ENCODE measurements at regions not wholly inside any gene's neighbourhood (a gene's known extent, or its start where the extent isn't known, plus 50 kb on each side); places are given as distances from the start of the nearest gene placed in this dataset.

DNA sequence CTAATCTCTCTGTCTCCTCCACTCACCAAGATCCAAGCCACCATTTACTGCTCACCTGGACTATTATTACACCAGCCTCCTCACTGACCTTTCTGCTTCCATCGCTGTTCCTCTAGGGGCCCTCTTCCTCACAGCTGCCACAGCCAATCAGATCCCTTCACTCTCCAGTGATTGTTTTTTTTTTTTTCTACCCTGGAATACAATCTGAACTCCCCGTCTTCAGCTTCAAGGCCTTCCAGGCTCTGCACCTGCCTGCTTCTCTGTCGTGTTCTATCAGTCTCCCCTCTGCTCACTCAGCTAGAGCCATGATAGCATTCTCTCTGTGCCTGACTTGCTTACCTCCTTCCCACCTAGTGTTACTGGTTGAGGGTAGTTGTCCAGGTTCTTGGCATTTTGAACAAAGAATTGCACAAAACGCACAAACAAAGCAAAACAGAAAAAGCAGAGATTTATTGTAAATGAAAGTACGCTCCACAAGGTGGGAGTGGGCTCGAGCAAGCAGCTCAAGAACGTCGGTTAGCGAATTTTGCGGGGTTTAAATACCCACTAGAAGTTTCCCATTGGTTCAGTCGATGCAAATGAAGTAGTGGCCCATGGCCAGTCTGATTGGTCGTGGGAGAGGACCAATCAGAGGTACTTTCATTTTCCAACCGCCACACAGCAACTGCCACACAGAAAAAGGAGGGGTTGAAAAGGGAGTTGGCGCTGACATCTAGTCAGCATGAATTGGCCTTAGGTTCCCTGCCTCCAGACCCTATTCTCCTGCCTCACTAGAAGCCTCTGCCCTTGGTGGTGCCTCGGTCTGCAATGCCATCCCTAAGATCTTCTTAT lies 188.9 kb downstream of the TLE3 start:
- H3K4me1 Mint-ChIP-seq: no peaks in the 10 kb centered on the region
- no peaks in the 10 kb centered on the region for H3K9me3 ChIP-seq (ENCODE audit: control insufficient read depth, insufficient read depth, low read length)
- no peaks in the 10 kb centered on the region for H3K27me3 ChIP-seq (ENCODE audit: control insufficient read depth, insufficient read depth, low read length)
- H3K9me3 Mint-ChIP-seq: no peaks in the 10 kb centered on the region
- no peak overlapping the region for H3K27ac Mint-ChIP-seq
- TF ChIP-seq, protein P1, sequence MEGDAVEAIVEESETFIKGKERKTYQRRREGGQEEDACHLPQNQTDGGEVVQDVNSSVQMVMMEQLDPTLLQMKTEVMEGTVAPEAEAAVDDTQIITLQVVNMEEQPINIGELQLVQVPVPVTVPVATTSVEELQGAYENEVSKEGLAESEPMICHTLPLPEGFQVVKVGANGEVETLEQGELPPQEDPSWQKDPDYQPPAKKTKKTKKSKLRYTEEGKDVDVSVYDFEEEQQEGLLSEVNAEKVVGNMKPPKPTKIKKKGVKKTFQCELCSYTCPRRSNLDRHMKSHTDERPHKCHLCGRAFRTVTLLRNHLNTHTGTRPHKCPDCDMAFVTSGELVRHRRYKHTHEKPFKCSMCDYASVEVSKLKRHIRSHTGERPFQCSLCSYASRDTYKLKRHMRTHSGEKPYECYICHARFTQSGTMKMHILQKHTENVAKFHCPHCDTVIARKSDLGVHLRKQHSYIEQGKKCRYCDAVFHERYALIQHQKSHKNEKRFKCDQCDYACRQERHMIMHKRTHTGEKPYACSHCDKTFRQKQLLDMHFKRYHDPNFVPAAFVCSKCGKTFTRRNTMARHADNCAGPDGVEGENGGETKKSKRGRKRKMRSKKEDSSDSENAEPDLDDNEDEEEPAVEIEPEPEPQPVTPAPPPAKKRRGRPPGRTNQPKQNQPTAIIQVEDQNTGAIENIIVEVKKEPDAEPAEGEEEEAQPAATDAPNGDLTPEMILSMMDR (IDR thresholded peaks at IDR 0.05): no peak
- no peak overlapping the region for H3K4me3 ChIP-seq (ENCODE audit: low read length)
- no peaks in the 10 kb centered on the region for H3K36me3 Mint-ChIP-seq
- no peak overlapping the region for H3K27ac ChIP-seq (ENCODE audit: low read length)
- no peaks in the 10 kb centered on the region for H3K36me3 ChIP-seq (ENCODE audit: control insufficient read depth, insufficient read depth, low read length)
- no peaks in the 10 kb centered on the region for H3K4me1 ChIP-seq (ENCODE audit: control insufficient read depth, insufficient read depth, low read length)
- intact Hi-C loops (cut with micrococcal nuclease): no loop called here
- DNase-seq (no peak), ATAC-seq (no peak)
- WGBS (ENCODE audit: insufficient coverage): 92% methylated on average over 15 of the region's 15 CpGs
- H3K27me3 Mint-ChIP-seq (ENCODE audit: low read depth in 2 of 2): peaks cover 0 to 8% of the 10 kb centered on the region in 2 donors
- no peak overlapping the region for H3K4me3 Mint-ChIP-seq

GRCh38 chr15:69909719-69910444 lies 187.8 kb downstream of the TLE3 start:
- Histone ChIP-seq H3K4me1 (ENCODE audit: control insufficient read depth, insufficient read depth, low read length) (no peaks in the 10 kb centered on the region), H3K27me3 (ENCODE audit: control insufficient read depth, insufficient read depth, low read length) (no peaks in the 10 kb centered on the region), H3K4me3 (ENCODE audit: low read length) (no peak overlapping the region), H3K9me3 (ENCODE audit: control insufficient read depth, insufficient read depth, low read length) (no peaks in the 10 kb centered on the region), H3K36me3 (ENCODE audit: control insufficient read depth, insufficient read depth, low read length) (no peaks in the 10 kb centered on the region), H3K27ac (ENCODE audit: low read length) (no peak overlapping the region)
- Mint-ChIP-seq H3K4me3 (no peak overlapping the region), H3K4me1 (no peaks in the 10 kb centered on the region), H3K27ac (no peak overlapping the region), H3K9me3 (no peaks in the 10 kb centered on the region), H3K36me3 (no peaks in the 10 kb centered on the region), H3K27me3 (ENCODE audit: low read depth in 2 of 2) (peaks cover 0 to 11% of the 10 kb centered on the region in 2 donors)
- TF ChIP-seq, protein P1 (IDR thresholded peaks at IDR 0.05): no peak
- WGBS (ENCODE audit: insufficient coverage): 85% methylated on average over 7 of the region's 7 CpGs
- ATAC-seq (no peak), DNase-seq (no peak)
- intact Hi-C loops (cut with micrococcal nuclease): no loop called here

- intact Hi-C loops (cut with micrococcal nuclease): no loop called here
- no peaks in the 10 kb centered on the region for H3K36me3 Mint-ChIP-seq
- Histone ChIP-seq H3K27ac (ENCODE audit: low read length) (no peak overlapping the region), H3K9me3 (ENCODE audit: control insufficient read depth, insufficient read depth, low read length) (no peaks in the 10 kb centered on the region), H3K27me3 (ENCODE audit: control insufficient read depth, insufficient read depth, low read length) (no peaks in the 10 kb centered on the region), H3K4me1 (ENCODE audit: control insufficient read depth, insufficient read depth, low read length) (no peaks in the 10 kb centered on the region), H3K4me3 (ENCODE audit: low read length) (no peak overlapping the region), H3K36me3 (ENCODE audit: control insufficient read depth, insufficient read depth, low read length) (no peaks in the 10 kb centered on the region)
- no peaks in the 10 kb centered on the region for H3K9me3 Mint-ChIP-seq
- DNase-seq (no peak), ATAC-seq (no peak)
- H3K27ac Mint-ChIP-seq: no peak overlapping the region
- H3K4me3 Mint-ChIP-seq: no peak overlapping the region
- 94% methylated on average over 2 of the region's 2 CpGs for WGBS (ENCODE audit: insufficient coverage)
- TF ChIP-seq, protein P1 (IDR thresholded peaks at IDR 0.05): no peak
- peaks cover 0 to 8% of the 10 kb centered on the region in 2 donors for H3K27me3 Mint-ChIP-seq (ENCODE audit: low read depth in 2 of 2)
- no peaks in the 10 kb centered on the region for H3K4me1 Mint-ChIP-seq
Measured at GRCh38 chr15:69910514-69910913, 187.2 kb downstream of the TLE3 start.
